Coronary artery (tissue), 2 donors: ENCODE measurements at regions not wholly inside any gene's neighbourhood (a gene's known extent, or its start where the extent isn't known, plus 50 kb on each side); places are given as distances from the start of the nearest gene placed in this dataset.

Source experiments
- DNase-seq: peaks from one replicate; pipeline ENCODE4 v3.0.0-alpha.2; 2017; ENCODE audit warnings: low spot score
- H3K27ac ChIP-seq, 2 donors: fragments of 200-600 bp; sonication (generic); one replicate each; pipeline ENCODE4 v1.5.1; 2016 to 2019
- H3K4me3 ChIP-seq: fragments of 200-600 bp; sonication (generic); 2 replicates; pipeline ENCODE4 v1.5.1; 2016; ENCODE audit warnings: mild to moderate bottlenecking, moderate library complexity
- TF ChIP-seq, protein P1 (sequence below): fragments of 200-600 bp; sonication (generic); IDR thresholded peaks from one replicate; pipeline ENCODE4 v1.5.1; 2019; ENCODE audit warnings: antibody characterized with exemption

- no peak overlapping the region for H3K27ac ChIP-seq
- TF ChIP-seq, protein P1, sequence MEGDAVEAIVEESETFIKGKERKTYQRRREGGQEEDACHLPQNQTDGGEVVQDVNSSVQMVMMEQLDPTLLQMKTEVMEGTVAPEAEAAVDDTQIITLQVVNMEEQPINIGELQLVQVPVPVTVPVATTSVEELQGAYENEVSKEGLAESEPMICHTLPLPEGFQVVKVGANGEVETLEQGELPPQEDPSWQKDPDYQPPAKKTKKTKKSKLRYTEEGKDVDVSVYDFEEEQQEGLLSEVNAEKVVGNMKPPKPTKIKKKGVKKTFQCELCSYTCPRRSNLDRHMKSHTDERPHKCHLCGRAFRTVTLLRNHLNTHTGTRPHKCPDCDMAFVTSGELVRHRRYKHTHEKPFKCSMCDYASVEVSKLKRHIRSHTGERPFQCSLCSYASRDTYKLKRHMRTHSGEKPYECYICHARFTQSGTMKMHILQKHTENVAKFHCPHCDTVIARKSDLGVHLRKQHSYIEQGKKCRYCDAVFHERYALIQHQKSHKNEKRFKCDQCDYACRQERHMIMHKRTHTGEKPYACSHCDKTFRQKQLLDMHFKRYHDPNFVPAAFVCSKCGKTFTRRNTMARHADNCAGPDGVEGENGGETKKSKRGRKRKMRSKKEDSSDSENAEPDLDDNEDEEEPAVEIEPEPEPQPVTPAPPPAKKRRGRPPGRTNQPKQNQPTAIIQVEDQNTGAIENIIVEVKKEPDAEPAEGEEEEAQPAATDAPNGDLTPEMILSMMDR: no peak
- DNase-seq: no peak
- no peak overlapping the region for H3K4me3 ChIP-seq
Observed at GRCh38 chr1:58932859-58933598, 149.2 kb upstream of the JUN start.

GRCh38 chr1:58933599-58933926 lies 149.7 kb upstream of the JUN start:
- H3K27ac ChIP-seq: no peak overlapping the region
- TF ChIP-seq, protein P1: no peak
- H3K4me3 ChIP-seq: no peak overlapping the region
- DNase-seq: no peak

- no peak overlapping the region for H3K4me3 ChIP-seq
- TF ChIP-seq, protein P1: no peak
- H3K27ac ChIP-seq: no peak overlapping the region
- no peak for DNase-seq
Observed at GRCh38 chr1:58934706-58935105, 150.9 kb upstream of the JUN start.

DNA sequence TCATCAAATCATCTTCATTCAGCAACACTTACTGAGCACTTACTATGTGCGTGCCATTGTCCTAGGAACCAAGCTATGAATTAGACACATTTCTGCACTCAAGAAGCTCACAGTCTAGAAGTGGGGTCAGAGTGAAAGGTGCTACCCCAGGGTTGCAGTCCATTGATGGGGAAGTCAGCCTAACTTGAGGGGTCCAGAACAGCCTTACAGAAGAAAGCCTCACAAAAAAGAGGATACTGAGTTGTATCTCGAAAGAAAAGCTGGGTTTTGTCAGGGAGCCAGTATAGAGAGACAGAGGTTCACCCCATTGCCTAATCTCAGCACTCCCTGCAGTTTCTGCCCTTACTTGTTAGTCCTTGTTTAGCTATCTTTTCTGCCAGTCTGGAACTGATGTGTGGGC lies 153.1 kb upstream of the JUN start:
- H3K4me3 ChIP-seq: no peak overlapping the region
- no peak overlapping the region for H3K27ac ChIP-seq
- TF ChIP-seq, protein P1: no peak
- DNase-seq: no peak

GRCh38 chr1:58939146-58939545 lies 155.3 kb upstream of the JUN start:
- Histone ChIP-seq H3K4me3 (no peak overlapping the region), H3K27ac (no peak overlapping the region)
- TF ChIP-seq, protein P1: no peak
- DNase-seq: no peak

DNA sequence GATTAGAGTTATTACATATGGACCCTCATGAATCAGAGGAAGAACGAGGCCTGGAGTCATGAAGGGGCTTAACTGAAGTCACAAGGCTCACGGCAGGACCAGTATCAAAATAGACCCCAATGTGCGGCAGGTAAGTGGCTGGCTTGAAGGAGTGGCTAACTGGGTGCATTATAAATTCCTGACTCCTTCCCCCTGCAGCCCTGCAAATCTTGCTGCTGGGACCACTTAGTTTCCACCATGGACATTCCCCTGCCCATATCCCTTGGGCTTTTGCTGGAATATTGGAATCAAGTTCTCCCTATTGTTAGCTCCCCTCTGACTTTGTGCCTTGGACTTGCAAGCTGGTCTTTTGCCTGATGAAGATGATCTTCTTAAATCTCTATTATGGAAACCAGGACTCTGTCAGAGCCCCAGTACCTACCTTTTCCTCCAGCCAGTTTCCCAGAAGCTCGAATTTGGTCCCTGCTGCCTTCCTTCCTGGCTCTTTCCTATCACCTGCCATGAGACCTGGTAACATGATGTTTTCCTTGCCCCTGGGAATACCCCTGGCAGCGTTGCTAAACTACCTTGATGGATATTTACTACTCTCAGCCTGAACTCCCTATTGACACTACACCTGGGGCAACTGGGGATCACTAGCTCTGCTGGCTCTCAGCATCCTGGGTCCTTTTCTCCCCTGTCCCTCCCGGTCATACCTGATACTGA lies 156.0 kb upstream of the JUN start:
- H3K4me3 ChIP-seq: no peak overlapping the region
- TF ChIP-seq, protein P1: no peak
- H3K27ac ChIP-seq: no peak overlapping the region
- no peak for DNase-seq
